GM12878 (cell line): ENCODE measurements at regions not wholly inside any gene's neighbourhood (a gene's known extent, or its start where the extent isn't known, plus 50 kb on each side); places are given as distances from the start of the nearest gene placed in this dataset.

Experiments used
- ATAC-seq: fragments of 200-7000 bp; cut with Tn5 transposase; 3 replicates; pipeline ENCODE4 v1.9.1; 2020; ENCODE audit warnings: mild to moderate bottlenecking, moderate library complexity
- BruUV-seq: library from RNA; stranded (reverse); fragments of 400-500 nt; replicated peaks from 2 replicates; lab custom pipeline; 2021; lab: Mats Ljungman, UMichigan
- CTCF ChIA-PET: fragments of 300-600 bp; sonication (Branson Sonifier 250); formaldehyde crosslinking; extraction: SDS; loops from one replicate; lab custom pipeline; 2021; ENCODE audit warnings: inconsistent platforms; lab: Yijun Ruan, JAX
- POLR2A ChIA-PET: fragments of 350-600 bp; formaldehyde crosslinking; extraction: SDS; loops from one replicate; lab custom pipeline; 2021; ENCODE audit warnings: inconsistent platforms; lab: Charles Lee
- RAD21 ChIA-PET: fragments of 300-600 bp; sonication (Branson Sonifier 250); formaldehyde crosslinking; loops from one replicate; lab custom pipeline; 2023; ENCODE audit warnings: antibody characterized with exemption; ENCODE audit not compliant: unreplicated experiment; lab: Charles Lee
- SMC1A ChIA-PET: fragments of 300-600 bp; sonication (Branson Sonifier 250); formaldehyde crosslinking; loops from one replicate; lab custom pipeline; 2023; ENCODE audit not compliant: unreplicated experiment, uncharacterized antibody; lab: Charles Lee
- DNase-seq: peaks from one replicate; pipeline ENCODE4 v3.0.0-alpha.2; 2011; ENCODE audit warnings: low read depth, low spot score
- FAIRE-seq: peaks from 3 replicates; lab custom pipeline; 2011; peaks lifted over from hg19 to GRCh38; lab: Jason Lieb, UNC
- H2AFZ ChIP-seq: 2 replicates; pipeline ENCODE4 v1.6.0; 2011; ENCODE audit warnings: low read depth, low read length, control low read depth; ENCODE audit not compliant: control insufficient read depth
- H3K27ac ChIP-seq: 2 replicates; pipeline ENCODE4 v1.5.1; 2011; ENCODE audit warnings: control low read depth; ENCODE audit not compliant: control insufficient read depth, insufficient read depth
- H3K27me3 ChIP-seq, 2 experiments: replicated peaks in 1 of 2; 2 replicates each; pipeline versions ENCODE4 v1.6.0 to v1.6.1; 2011; ENCODE audit warnings: low read length in 1 of 2; ENCODE audit not compliant: control insufficient read depth in 2 of 2, insufficient read depth in 2 of 2
- H3K36me3 ChIP-seq, 2 experiments: 2 replicates each; pipeline ENCODE4 v1.5.1; 2011; ENCODE audit warnings: low read length in 1 of 2; ENCODE audit not compliant: control insufficient read depth in 2 of 2, insufficient read depth in 2 of 2
- H3K4me1 ChIP-seq: 2 replicates; pipeline ENCODE4 v1.6.1; 2011; ENCODE audit warnings: mild to moderate bottlenecking, low read length, moderate library complexity, mixed read lengths; ENCODE audit not compliant: control insufficient read depth, insufficient read depth
- H3K4me2 ChIP-seq: 2 replicates; pipeline ENCODE4 v1.6.0; 2011; ENCODE audit warnings: control low read depth; ENCODE audit not compliant: control insufficient read depth, insufficient read depth
- H3K4me3 ChIP-seq: fragments of 200-600 bp; sonication (generic); 2 replicates; pipeline ENCODE4 v1.5.1; 2016
- H3K79me2 ChIP-seq: 2 replicates; pipeline ENCODE4 v1.6.0; 2011; ENCODE audit warnings: low read length; ENCODE audit not compliant: control insufficient read depth, insufficient read depth
- H3K9ac ChIP-seq: 2 replicates; pipeline ENCODE4 v1.8.0; 2011; ENCODE audit warnings: low read length, control low read depth, mixed read lengths; ENCODE audit not compliant: control insufficient read depth, insufficient read depth
- H3K9me3 ChIP-seq: replicated peaks from 3 replicates; pipeline ENCODE4 v1.5.1; 2011; ENCODE audit warnings: mild to moderate bottlenecking, low read length; ENCODE audit not compliant: control insufficient read depth, insufficient read depth
- H4K20me1 ChIP-seq: 2 replicates; pipeline ENCODE4 v1.6.0; 2011; ENCODE audit not compliant: control insufficient read depth, insufficient read depth
- BCL11A ChIP-seq: IDR thresholded peaks from 2 replicates; pipeline ENCODE4 v1.6.1; 2011; ENCODE audit warnings: low read depth, low read length
- CEBPB ChIP-seq, 2 experiments: fragments of 150-350 bp in 1 of 2; IDR thresholded peaks; 2 replicates each; pipeline ENCODE4 v1.6.1; 2012 to 2014; ENCODE audit warnings: low read depth in 2 of 2, low read length in 2 of 2, borderline replicate concordance in 1 of 2, inconsistent platforms in 1 of 2
- CREB1 ChIP-seq: IDR thresholded peaks from 2 replicates; pipeline ENCODE4 v1.6.1; 2012; ENCODE audit warnings: low read depth, mild to moderate bottlenecking, inconsistent platforms
- MEF2B ChIP-seq: fragments of 450-650 bp; IDR thresholded peaks from 2 replicates; pipeline ENCODE4 v1.6.1; 2018; ENCODE audit warnings: mild to moderate bottlenecking, moderate library complexity; ENCODE audit not compliant: partially characterized antibody, poor library complexity, severe bottlenecking
- MYB ChIP-seq: fragments of 150-350 bp; IDR thresholded peaks from 2 replicates; pipeline ENCODE4 v1.6.1; 2014; ENCODE audit warnings: mild to moderate bottlenecking, low read depth, low read length, borderline replicate concordance
- POLR2AphosphoS5 ChIP-seq: IDR thresholded peaks from 2 replicates; pipeline ENCODE4 v1.6.1; 2011; ENCODE audit warnings: mild to moderate bottlenecking, low read length, inconsistent platforms
- RB1 ChIP-seq: fragments of 450-650 bp; formaldehyde crosslinking; IDR thresholded peaks from 2 replicates; pipeline ENCODE4 v1.6.1; 2017; ENCODE audit warnings: mild to moderate bottlenecking, borderline replicate concordance
- SMC3 ChIP-seq: IDR thresholded peaks from 2 replicates; pipeline ENCODE4 v1.6.1; 2011; ENCODE audit warnings: low read length, improper control_type of control experiment, borderline replicate concordance
- SP1 ChIP-seq: IDR thresholded peaks from one replicate; pipeline ENCODE4 v1.6.1; 2011; ENCODE audit warnings: low read depth, low read length
- ZNF24 ChIP-seq: fragments of 450-650 bp; IDR thresholded peaks from 2 replicates; pipeline ENCODE4 v1.6.1; 2017; ENCODE audit warnings: antibody characterized with exemption, mild to moderate bottlenecking
- ZSCAN29 ChIP-seq: fragments of 450-650 bp; IDR thresholded peaks from 2 replicates; pipeline ENCODE4 v1.6.1; 2017; ENCODE audit warnings: mild to moderate bottlenecking, moderate library complexity
- WGBS: methylation state at CpG from one replicate; pipeline ENCODE4 v1.1.6; 2016; ENCODE audit warnings: low lambda C conversion rate; ENCODE audit not compliant: insufficient replicate concordance, insufficient coverage; ENCODE audit errors: missing lambda C conversion rate; 5-methylcytosine and 5-hydroxymethylcytosine counted together
- in situ Hi-C: fragments of 300-500 bp; cut with MboI; formaldehyde crosslinking; loops from 9 replicates; pipeline ENCODE4 v1.14.3; 2018; ENCODE audit warnings: mixed read lengths
- intact Hi-C: fragments of 100-400 bp; cut with micrococcal nuclease; formaldehyde crosslinking; loops from one replicate; pipeline ENCODE4 v1.14.2; 2022; ENCODE audit not compliant: unreplicated experiment

DNA sequence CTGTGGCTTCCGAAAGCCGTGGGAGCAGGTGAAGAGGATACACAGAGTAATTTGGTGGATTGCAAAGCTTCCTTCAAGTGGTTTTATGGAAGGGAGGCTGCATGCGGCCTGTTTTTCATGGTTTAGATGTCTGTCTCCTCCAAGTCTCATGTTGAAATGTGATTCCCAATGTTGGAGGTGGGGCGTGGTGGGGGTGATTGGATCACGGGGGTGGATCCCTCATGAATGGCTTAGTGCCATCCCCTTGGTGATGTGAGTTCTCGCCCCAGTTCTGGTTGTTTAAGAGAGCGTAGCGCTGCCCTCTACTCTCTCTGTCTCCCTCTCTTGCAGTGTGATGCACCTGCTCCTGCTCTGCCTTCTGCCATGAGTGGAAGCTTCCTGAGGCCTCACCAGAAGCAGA is 247.8 kb upstream of the B3GAT1 start (continued):
- TF ChIP-seq MYB: no peak
- no peak for TF ChIP-seq ZNF24
- TF ChIP-seq, all 136 proteins: peak for 0

DNA sequence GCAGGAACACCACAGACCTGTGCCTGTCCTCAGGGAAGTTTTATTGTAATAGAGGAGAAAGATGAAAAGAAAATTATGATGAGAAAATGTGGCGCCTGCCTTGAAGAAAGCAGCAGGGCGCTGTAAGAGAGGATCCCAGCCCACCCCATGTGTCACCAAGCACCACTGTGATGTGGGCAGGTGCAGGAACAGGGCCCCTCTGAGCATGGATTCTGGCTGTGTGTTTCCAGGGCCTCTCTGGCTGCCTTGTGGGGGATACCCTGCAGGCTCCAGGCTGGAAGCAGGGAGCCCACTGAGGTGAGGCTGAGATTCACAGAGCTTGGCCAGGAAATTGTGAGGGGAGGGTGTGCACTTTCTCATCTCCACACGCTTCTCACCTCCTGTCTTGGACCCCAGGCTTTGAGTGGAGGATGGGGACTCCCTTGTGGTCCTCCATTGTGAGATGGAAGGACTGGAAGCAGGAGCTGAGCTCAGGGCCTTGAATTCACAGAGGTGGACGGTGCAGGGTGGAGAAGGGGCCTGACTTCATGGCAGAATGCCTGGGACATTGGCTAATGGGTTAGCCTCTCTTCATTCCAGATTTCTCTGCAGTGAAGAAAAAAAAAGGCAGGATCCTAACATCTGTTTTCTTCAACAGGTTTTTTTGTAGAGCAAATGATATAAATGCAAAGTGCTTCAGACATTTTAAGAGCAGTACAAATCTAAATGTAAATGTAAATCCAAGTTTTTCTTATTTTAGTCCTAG is 246.6 kb upstream of the B3GAT1 start:
- Histone ChIP-seq H3K79me2 (no peaks in the 10 kb centered on the region), H4K20me1 (no peaks in the 10 kb centered on the region), H3K4me2 (no peak overlapping the region), H3K9me3 (no peaks in the 10 kb centered on the region; the same call in 2 of the 3 replicates), H3K27me3 (no peaks in the 10 kb centered on the region), H3K27ac (no peak overlapping the region), H2AFZ (no peak overlapping the region), H3K4me1 (no peaks in the 10 kb centered on the region), H3K9ac (no peak overlapping the region), H3K36me3 (no peaks in the 10 kb centered on the region), H3K4me3 (no peak overlapping the region)
- RAD21 ChIA-PET: no interaction called here
- CTCF ChIA-PET: no interaction called here
- DNase-seq: no peak
- SMC1A ChIA-PET: no interaction called here
- POLR2A ChIA-PET: no interaction called here
- TF ChIP-seq POLR2AphosphoS5 (no peak), SMC3 (no peak), CREB1 (no peak), CEBPB (IDR thresholded peaks at IDR 0.05; ENCODE audit: borderline replicate concordance in 1 of 2, low read depth in 2 of 2, low read length in 2 of 2) (no peak), SP1 (no peak), RB1 (no peak), ZSCAN29 (no peak), MEF2B (no peak), BCL11A (no peak)
- intact Hi-C loops: no loop called here
- 24% methylated on average over 4 of the region's 4 CpGs for WGBS
- no TSS peak for BruUV-seq
- in situ Hi-C loops: no loop called here
- no peak for FAIRE-seq
- ATAC-seq: no peak
